Right renal pelvis (tissue), 4 donors: ENCODE measurements at regions not wholly inside any gene's neighbourhood (a gene's known extent, or its start where the extent isn't known, plus 50 kb on each side); places are given as distances from the start of the nearest gene placed in this dataset.

ENCODE experiments used
- DNase-seq, 4 donors: peaks; one replicate each; pipeline ENCODE4 v3.0.0-alpha.2; 2013; ENCODE audit warnings: low read depth in 4 of 4, low spot score in 3 of 4, missing footprints in 1 of 4

DNA sequence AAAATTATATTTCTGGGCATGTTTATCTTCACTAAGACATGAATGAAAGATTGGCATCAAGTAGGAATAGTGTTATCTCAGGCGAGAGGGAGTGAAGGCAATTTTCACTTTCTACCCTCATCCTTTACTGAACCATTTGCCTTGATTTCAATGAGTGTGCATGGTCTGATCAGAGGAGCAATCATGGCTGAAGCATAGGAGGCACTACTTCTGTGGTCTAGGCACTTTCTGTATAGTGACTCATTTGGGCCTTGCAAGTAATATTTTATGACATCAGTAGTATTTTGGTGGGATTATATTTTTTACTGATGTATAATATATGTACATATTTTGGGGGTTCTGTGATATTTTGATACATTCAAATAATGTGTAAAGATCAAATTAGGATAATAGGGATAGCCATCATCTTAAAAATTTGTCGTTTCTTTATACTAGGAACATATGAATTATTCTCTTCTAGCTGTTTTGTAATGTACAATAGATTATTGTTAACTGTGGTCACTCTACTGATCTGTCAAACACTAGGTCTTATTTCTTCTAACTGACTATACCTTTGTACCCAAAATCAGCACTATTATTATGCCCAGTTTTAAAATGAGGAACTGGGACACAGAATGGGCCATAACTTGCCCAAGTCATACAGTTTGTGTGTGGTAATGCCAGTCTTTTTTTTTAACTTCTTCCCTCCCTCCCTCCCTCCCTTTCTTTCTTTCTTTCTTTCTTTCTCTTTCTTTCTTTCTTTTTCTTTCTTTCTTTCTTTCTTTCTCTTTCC is 101.9 kb downstream of the RAB11FIP2 start:
- no peak for DNase-seq

DNA sequence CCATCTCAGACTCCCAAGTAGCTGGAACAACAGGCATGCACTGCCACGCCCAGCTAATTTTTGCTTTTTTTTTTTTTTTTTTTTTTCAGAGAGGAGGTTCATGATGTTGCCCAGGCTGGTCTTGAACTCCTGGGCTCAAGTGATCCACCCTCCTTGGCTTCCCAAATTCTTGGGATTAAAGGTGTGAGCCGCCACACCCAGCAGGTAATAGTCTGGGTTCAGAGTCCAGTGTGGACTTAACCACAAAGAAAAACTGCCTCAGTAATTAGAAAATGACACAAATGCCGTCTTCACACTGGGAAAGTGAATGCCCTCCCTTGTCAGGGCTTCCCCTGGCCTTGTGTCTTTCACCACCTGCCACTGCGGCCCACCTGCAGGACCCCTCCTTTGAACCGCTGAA is 101.1 kb downstream of the RAB11FIP2 start:
- DNase-seq, result no peak

DNA sequence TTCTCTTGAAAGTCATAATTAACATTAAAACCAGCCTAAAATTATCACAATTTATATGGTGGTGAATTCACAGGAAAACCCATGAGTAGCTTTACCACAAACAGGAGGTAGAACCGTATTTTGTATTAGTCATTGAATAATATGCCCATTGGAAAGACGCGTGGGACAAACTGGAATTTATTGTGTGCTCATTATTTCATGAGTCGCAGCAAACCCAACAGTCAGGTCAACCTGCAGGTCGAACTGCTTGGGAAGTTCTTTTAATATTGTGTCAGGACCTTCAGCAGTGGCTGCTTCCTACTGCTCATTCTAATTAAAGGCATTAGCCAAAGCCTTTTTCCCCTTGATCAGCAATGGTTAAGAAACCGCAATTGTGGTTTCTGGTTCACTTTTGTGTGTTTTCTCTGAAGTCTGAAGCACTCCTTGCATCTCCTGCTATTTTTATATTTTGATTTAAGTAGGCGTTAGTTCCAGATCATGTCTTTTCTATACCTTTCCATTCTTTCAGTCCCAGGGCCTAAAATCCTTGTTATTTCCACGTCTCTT is 100.1 kb downstream of the RAB11FIP2 start:
- no peak for DNase-seq

DNA sequence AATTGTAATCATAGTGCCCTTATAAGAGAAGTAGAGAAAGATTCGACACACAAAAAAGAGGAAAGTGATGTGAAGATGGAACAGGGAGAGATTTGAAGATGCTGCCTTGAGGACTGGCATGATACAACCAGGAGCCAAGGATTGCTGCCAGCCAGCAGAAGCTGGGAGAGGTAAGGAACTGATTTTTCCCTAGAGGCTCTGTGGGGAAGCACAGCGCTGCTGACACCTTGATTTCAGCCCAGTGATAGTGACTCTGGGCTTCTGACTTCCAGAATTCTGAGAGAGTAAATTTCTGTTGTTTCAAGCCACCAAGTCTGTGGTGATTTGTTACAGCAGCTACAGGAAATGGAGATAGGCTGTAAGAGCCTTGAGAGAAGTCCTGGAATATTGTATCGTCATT is 98.2 kb downstream of the RAB11FIP2 start:
- no peak for DNase-seq

DNA sequence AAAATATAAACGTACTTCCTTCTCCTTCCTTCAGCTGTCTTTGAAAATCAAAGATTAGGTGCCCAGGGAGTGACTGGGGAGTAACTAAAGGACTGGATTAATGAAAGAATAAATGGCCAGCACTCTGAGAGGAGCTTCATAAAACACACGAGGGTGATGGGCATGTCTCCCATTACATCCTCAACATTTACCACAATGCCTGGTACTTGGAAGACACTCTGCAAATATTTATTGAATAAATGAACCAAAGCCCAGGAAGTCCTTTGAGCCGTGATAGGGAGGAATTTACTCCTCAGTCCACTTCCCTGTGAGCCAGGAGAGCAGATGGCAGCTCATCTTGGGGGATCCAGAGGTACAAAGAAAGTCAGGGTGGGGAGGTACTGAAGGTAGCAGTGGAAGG is 96.3 kb downstream of the RAB11FIP2 start:
- DNase-seq, result no peak
